Endothelial cell of umbilical vein (primary cell): ENCODE measurements at regions not wholly inside any gene's neighbourhood (a gene's known extent, or its start where the extent isn't known, plus 50 kb on each side); places are given as distances from the start of the nearest gene placed in this dataset.
A peak's percentile ranks its signal among the peaks of the same experiment; 100 is the strongest.

ENCODE experiments used
- BruUV-seq: library from RNA; stranded (reverse); fragments of 400-500 nt; replicated peaks from 2 replicates; lab custom pipeline; 2021; lab: Mats Ljungman, UMichigan
- CTCF ChIA-PET: fragments of 300-600, 350-600 bp; sonication (Branson Sonifier 250); formaldehyde crosslinking; loops from one replicate; lab custom pipeline; 2021; ENCODE audit warnings: antibody characterized with exemption, inconsistent platforms; lab: Charles Lee
- POLR2A ChIA-PET: fragments of 300-600, 350-600 bp; sonication (Branson Sonifier 250); formaldehyde crosslinking; loops from one replicate; lab custom pipeline; 2021; ENCODE audit warnings: antibody characterized with exemption, inconsistent platforms; lab: Charles Lee
- DNase-seq: peaks from one replicate; pipeline ENCODE4 v3.0.0-alpha.2; 2011; ENCODE audit warnings: low read depth, low spot score
- FAIRE-seq: peaks from 2 replicates; lab custom pipeline; 2011; peaks lifted over from hg19 to GRCh38; lab: Jason Lieb, UNC
- H2AFZ ChIP-seq: 2 replicates; pipeline ENCODE4 v1.6.0; 2012; ENCODE audit warnings: low read depth, low read length, control low read depth, inconsistent platforms
- H3K27ac ChIP-seq: 2 replicates; pipeline ENCODE4 v1.5.1; 2011; ENCODE audit warnings: low read depth, mild to moderate bottlenecking, control low read depth, low read length, moderate library complexity; ENCODE audit not compliant: insufficient read depth
- H3K27me3 ChIP-seq, 2 experiments: 2 replicates each; pipeline versions ENCODE4 v1.6.0 to v1.6.1; 2011; ENCODE audit warnings: low read length in 2 of 2, mixed read lengths in 1 of 2; ENCODE audit not compliant: control insufficient read depth in 2 of 2, insufficient read depth in 2 of 2
- H3K36me3 ChIP-seq, 2 experiments: 2 replicates in 1 of 2; 3 replicates in 1 of 2; pipeline ENCODE4 v1.5.1; 2011; ENCODE audit warnings: low read length in 2 of 2, mild to moderate bottlenecking in 1 of 2, moderate library complexity in 1 of 2; ENCODE audit not compliant: control insufficient read depth in 2 of 2, insufficient read depth in 2 of 2; ENCODE audit errors: extremely low read depth in 1 of 2
- H3K4me1 ChIP-seq: 3 replicates; pipeline ENCODE4 v1.5.1; 2011; ENCODE audit warnings: mild to moderate bottlenecking, low read length; ENCODE audit not compliant: control insufficient read depth, insufficient read depth; ENCODE audit errors: extremely low read depth
- H3K4me2 ChIP-seq: 2 replicates; pipeline ENCODE4 v1.6.1; 2011; ENCODE audit warnings: low read length, control low read depth, mixed read lengths; ENCODE audit not compliant: insufficient read depth
- H3K4me3 ChIP-seq, 3 experiments: fragments of 200-600 bp in 1 of 3; sonication (generic), shearing (Covaris generic) in 1 of 3; replicated peaks in 1 of 3; 2 replicates each; pipeline ENCODE4 v1.5.1; 2011 to 2016; ENCODE audit warnings: control low read depth in 3 of 3, low read length in 3 of 3, mild to moderate bottlenecking in 2 of 3, inconsistent platforms in 1 of 3, low read depth in 1 of 3, moderate library complexity in 1 of 3; ENCODE audit not compliant: insufficient read depth in 1 of 3
- H3K79me2 ChIP-seq: 2 replicates; pipeline ENCODE4 v1.6.0; 2012; ENCODE audit warnings: low read length, inconsistent platforms; ENCODE audit not compliant: control insufficient read depth, insufficient read depth
- H3K9ac ChIP-seq: replicated peaks from 2 replicates; pipeline ENCODE3; 2011; ENCODE audit warnings: low read length, control low read depth; ENCODE audit not compliant: insufficient read depth; ENCODE audit errors: extremely low read depth
- H3K9me1 ChIP-seq: replicated peaks from 3 replicates; pipeline ENCODE4 v1.6.0; 2011; ENCODE audit warnings: mild to moderate bottlenecking, low read length; ENCODE audit not compliant: control insufficient read depth, insufficient read depth; ENCODE audit errors: extremely low read depth
- H3K9me3 ChIP-seq: replicated peaks from 2 replicates; pipeline ENCODE4 v1.5.1; 2012; ENCODE audit warnings: low read length, inconsistent platforms; ENCODE audit not compliant: control insufficient read depth, insufficient read depth
- H4K20me1 ChIP-seq: replicated peaks from 2 replicates; pipeline ENCODE3; 2011; ENCODE audit warnings: mild to moderate bottlenecking, low read length; ENCODE audit not compliant: control insufficient read depth, insufficient read depth; ENCODE audit errors: extremely low read depth
- CTCF ChIP-seq, 2 donors: IDR thresholded peaks; 1 replicate in 1 of 2; 2 replicates in 1 of 2; pipeline ENCODE4 v1.5.1; 2011; ENCODE audit warnings: low read length in 2 of 2, mild to moderate bottlenecking in 2 of 2, moderate library complexity in 2 of 2, control low read depth in 1 of 2, inconsistent platforms in 1 of 2, low read depth in 1 of 2; ENCODE audit not compliant: insufficient read depth in 1 of 2; ENCODE audit errors: extremely low read depth in 1 of 2
- EZH2 ChIP-seq: IDR thresholded peaks from 2 replicates; pipeline ENCODE4 v1.6.1; 2012; ENCODE audit warnings: borderline replicate concordance, low read depth, mild to moderate bottlenecking, moderate library complexity, low read length, inconsistent platforms; ENCODE audit not compliant: severe bottlenecking
- FOS ChIP-seq: IDR thresholded peaks from 2 replicates; pipeline ENCODE4 v1.6.1; 2011; ENCODE audit warnings: mild to moderate bottlenecking, low read length, moderate library complexity, borderline replicate concordance; ENCODE audit not compliant: insufficient read depth
- GATA2 ChIP-seq: IDR thresholded peaks from 2 replicates; pipeline ENCODE4 v1.7.0; 2011; ENCODE audit warnings: low read depth, mild to moderate bottlenecking, moderate library complexity, mixed read lengths, low read length; ENCODE audit not compliant: insufficient read length, insufficient read depth
- JUN ChIP-seq: IDR thresholded peaks from 2 replicates; pipeline ENCODE4 v1.6.1; 2011; ENCODE audit warnings: borderline replicate concordance, low read depth; ENCODE audit not compliant: insufficient read length, insufficient read depth
- MAX ChIP-seq: IDR thresholded peaks from 2 replicates; pipeline ENCODE4 v1.6.1; 2011; ENCODE audit not compliant: insufficient read depth, insufficient read length
- MYC ChIP-seq: IDR thresholded peaks from one replicate; pipeline ENCODE4 v1.6.1; 2011; ENCODE audit warnings: mild to moderate bottlenecking, low read depth, low read length
- POLR2A ChIP-seq: IDR thresholded peaks from 2 replicates; pipeline ENCODE4 v1.6.1; 2012; ENCODE audit warnings: low read depth, mild to moderate bottlenecking, control low read depth, low read length
- POLR2AphosphoS5 ChIP-seq: IDR thresholded peaks from 2 replicates; pipeline ENCODE4 v1.6.1; 2012; ENCODE audit warnings: low read depth, mild to moderate bottlenecking, control low read depth, low read length, moderate library complexity; ENCODE audit not compliant: insufficient read depth
- dilution Hi-C: fragments of 300-500 bp; cut with MboI; formaldehyde crosslinking; loops from one replicate; pipeline ENCODE4 v1.15.0; 2019; ENCODE audit warnings: low sequenced_read_pairs; ENCODE audit not compliant: extremely low pct_ligation_motif_present
- intact Hi-C: fragments of 100-400 bp; cut with micrococcal nuclease; formaldehyde crosslinking; loops from one replicate; pipeline ENCODE4 v1.10.0; 2022

- intact Hi-C loops = no loop called here
- Histone ChIP-seq H4K20me1 (no peaks in the 10 kb centered on the region), H3K27ac (no peak overlapping the region), H3K79me2 (no peaks in the 10 kb centered on the region), H3K9me3 (no peaks in the 10 kb centered on the region), H3K4me3 (no peak overlapping the region), H3K9ac (no peak overlapping the region), H3K4me2 (no peak overlapping the region), H3K27me3 (peaks cover 2 to 4% of the 10 kb centered on the region in 2 experiments), H3K4me1 (no peaks in the 10 kb centered on the region), H3K36me3 (no peaks in the 10 kb centered on the region), H3K9me1 (no peaks in the 10 kb centered on the region), H2AFZ (no peak overlapping the region)
- FAIRE-seq = peak; percentile 74
- dilution Hi-C loops = loop anchor here (25.0 kb wide), 1 partner anchor 361 kb away; no protein-coding TSS in a partner anchor
- TF ChIP-seq MAX (peak; percentile 36), MYC (no peak), GATA2 (no peak), FOS (no peak), CTCF (IDR thresholded peaks at IDR 0.05; ENCODE audit: extremely low read depth in 1 of 2, insufficient read depth in 1 of 2, low read depth in 1 of 2, low read length in 2 of 2) (no peak)
- DNase-seq = peak; percentile 57
- POLR2A ChIA-PET = no interaction called here
- CTCF ChIA-PET = no interaction called here
- BruUV-seq = no TSS peak
Observed at GRCh38 chr3:159273608-159274007, 471.8 kb downstream of the MFSD1 start.

- Histone ChIP-seq H3K9me1 (no peaks in the 10 kb centered on the region), H3K36me3 (no peaks in the 10 kb centered on the region), H3K9ac (no peak overlapping the region), H2AFZ (no peak overlapping the region), H3K27ac (no peak overlapping the region), H3K9me3 (no peaks in the 10 kb centered on the region), H3K4me1 (no peaks in the 10 kb centered on the region), H3K4me2 (no peak overlapping the region), H3K27me3 (peaks cover 2 to 4% of the 10 kb centered on the region in 2 experiments), H4K20me1 (no peaks in the 10 kb centered on the region), H3K79me2 (no peaks in the 10 kb centered on the region), H3K4me3 (no peak overlapping the region)
- FAIRE-seq (no peak), DNase-seq (no peak)
- ChIA-PET POLR2A (no interaction called here), CTCF (no interaction called here)
- intact Hi-C loops = no loop called here
- TF ChIP-seq POLR2AphosphoS5 = no peak
- no peak for TF ChIP-seq JUN
- no peak for TF ChIP-seq MYC
- no peak for TF ChIP-seq EZH2
- no peak for TF ChIP-seq GATA2
- TF ChIP-seq MAX = no peak
- TF ChIP-seq CTCF (IDR thresholded peaks at IDR 0.05; ENCODE audit: extremely low read depth in 1 of 2, insufficient read depth in 1 of 2, low read depth in 1 of 2, low read length in 2 of 2) = no peak
- no peak for TF ChIP-seq POLR2A
- no peak for TF ChIP-seq FOS
- no TSS peak for BruUV-seq
- dilution Hi-C loops = no loop called here
Observed at GRCh38 chr3:159275741-159276140, 473.9 kb downstream of the MFSD1 start.
